IMR-90 (cell line): ENCODE measurements at regions not wholly inside any gene's neighbourhood (a gene's known extent, or its start where the extent isn't known, plus 50 kb on each side); places are given as distances from the start of the nearest gene placed in this dataset.

ENCODE experiments used
- ATAC-seq: fragments of 200-7000 bp; cut with Tn5 transposase; 2 replicates; pipeline ENCODE4 v1.9.1; 2020; ENCODE audit warnings: low read depth, mild to moderate bottlenecking, moderate library complexity
- BruUV-seq: library from RNA; stranded (reverse); fragments of 400-500 nt; replicated peaks from 2 replicates; lab custom pipeline; 2021; lab: Mats Ljungman, UMichigan
- CTCF ChIA-PET: fragments of 300-600 bp; formaldehyde crosslinking; extraction: SDS; loops from one replicate; lab custom pipeline; 2021; ENCODE audit warnings: antibody characterized with exemption; lab: Yijun Ruan, JAX
- POLR2A ChIA-PET: fragments of 300-600 bp; sonication (Branson Sonifier 250); formaldehyde crosslinking; loops from one replicate; lab custom pipeline; 2022; ENCODE audit warnings: antibody characterized with exemption; ENCODE audit not compliant: unreplicated experiment; lab: Charles Lee
- DNase-seq: peaks from one replicate; pipeline ENCODE4 v3.0.0; 2013
- H2AFZ ChIP-seq: replicated peaks from 2 replicates; pipeline ENCODE3; 2013; ENCODE audit warnings: low read length, mild to moderate bottlenecking; ENCODE audit not compliant: poor library complexity
- H2AK5ac ChIP-seq: 2 replicates; pipeline ENCODE4 v1.6.1; 2013; ENCODE audit warnings: low read depth, low read length, inconsistent platforms
- H2AK9ac ChIP-seq: replicated peaks from 2 replicates; pipeline ENCODE3; 2013; ENCODE audit warnings: mild to moderate bottlenecking, low read depth, low read length, moderate library complexity; ENCODE audit not compliant: poor library complexity
- H2BK120ac ChIP-seq: 2 replicates; pipeline ENCODE4 v1.6.1; 2013; ENCODE audit warnings: low read depth, low read length, inconsistent platforms
- H2BK15ac ChIP-seq: 3 replicates; pipeline ENCODE4 v1.6.1; 2013; ENCODE audit warnings: low read depth, low read length, inconsistent platforms
- H2BK20ac ChIP-seq: 2 replicates; pipeline ENCODE4 v1.6.1; 2013; ENCODE audit warnings: low read depth, mild to moderate bottlenecking, inconsistent platforms, low read length, moderate library complexity
- H2BK5ac ChIP-seq: 2 replicates; pipeline ENCODE4 v1.6.1; 2013; ENCODE audit warnings: mild to moderate bottlenecking, low read depth, low read length, inconsistent platforms; ENCODE audit not compliant: poor library complexity, severe bottlenecking
- H3K14ac ChIP-seq: replicated peaks from 2 replicates; pipeline ENCODE4 v1.6.1; 2013; ENCODE audit warnings: low read depth, low read length, inconsistent platforms
- H3K18ac ChIP-seq: 2 replicates; pipeline ENCODE4 v1.6.1; 2013; ENCODE audit warnings: low read depth, low read length, control low read depth
- H3K23ac ChIP-seq: 2 replicates; pipeline ENCODE4 v1.6.1; 2013; ENCODE audit warnings: low read depth, low read length, inconsistent platforms
- H3K27ac ChIP-seq: 2 replicates; pipeline ENCODE4 v1.5.1; 2013; ENCODE audit warnings: mild to moderate bottlenecking, control low read depth, low read length; ENCODE audit not compliant: insufficient read depth
- H3K27me3 ChIP-seq: 2 replicates; pipeline ENCODE4 v1.6.1; 2013; ENCODE audit warnings: low read length; ENCODE audit not compliant: control insufficient read depth, insufficient read depth
- H3K36me3 ChIP-seq: 2 replicates; pipeline ENCODE4 v1.6.1; 2013; ENCODE audit warnings: low read length, mixed read lengths; ENCODE audit not compliant: control insufficient read depth, insufficient read depth
- H3K4ac ChIP-seq: 2 replicates; pipeline ENCODE4 v1.6.1; 2013; ENCODE audit warnings: low read depth, low read length, inconsistent platforms
- H3K4me1 ChIP-seq: 2 replicates; pipeline ENCODE4 v1.6.1; 2013; ENCODE audit warnings: low read length, mixed read lengths; ENCODE audit not compliant: control insufficient read depth, insufficient read depth
- H3K4me2 ChIP-seq: 2 replicates; pipeline ENCODE4 v1.6.1; 2013; ENCODE audit warnings: low read depth, mild to moderate bottlenecking, control low read depth, low read length, moderate library complexity
- H3K4me3 ChIP-seq: 2 replicates; pipeline ENCODE4 v1.5.1; 2013; ENCODE audit warnings: low read depth, mild to moderate bottlenecking, control low read depth, low read length, moderate library complexity; ENCODE audit not compliant: insufficient read depth
- H3K56ac ChIP-seq: 2 replicates; pipeline ENCODE4 v1.6.1; 2013; ENCODE audit warnings: low read length, inconsistent platforms; ENCODE audit not compliant: insufficient read depth; ENCODE audit errors: extremely low read depth
- H3K79me1 ChIP-seq, 2 experiments: 2 replicates each; pipeline ENCODE4 v1.6.1; 2013; ENCODE audit warnings: low read length in 2 of 2, inconsistent platforms in 1 of 2, low read depth in 1 of 2
- H3K9ac ChIP-seq: 2 replicates; pipeline ENCODE4 v1.6.1; 2013; ENCODE audit warnings: low read depth, low read length, control low read depth
- H3K9me1 ChIP-seq: 2 replicates; pipeline ENCODE4 v1.6.1; 2013; ENCODE audit warnings: low read length, inconsistent platforms; ENCODE audit not compliant: insufficient read depth
- H3K9me3 ChIP-seq: 2 replicates; pipeline ENCODE4 v1.6.1; 2013; ENCODE audit warnings: low read length; ENCODE audit not compliant: control insufficient read depth, insufficient read depth
- H4K20me1 ChIP-seq: 2 replicates; pipeline ENCODE4 v1.6.1; 2013; ENCODE audit warnings: low read length, inconsistent platforms; ENCODE audit not compliant: insufficient read depth
- H4K5ac ChIP-seq: 2 replicates; pipeline ENCODE4 v1.6.1; 2013; ENCODE audit warnings: mild to moderate bottlenecking, low read depth, low read length, control low read depth
- H4K8ac ChIP-seq, 2 experiments: 2 replicates each; pipeline ENCODE4 v1.6.1; 2013; ENCODE audit warnings: low read depth in 2 of 2, low read length in 2 of 2, control low read depth in 1 of 2, inconsistent platforms in 1 of 2
- H4K91ac ChIP-seq: 2 replicates; pipeline ENCODE4 v1.6.1; 2013; ENCODE audit warnings: low read depth, low read length, inconsistent platforms; ENCODE audit not compliant: insufficient read depth
- BHLHE40 ChIP-seq: fragments of 150-350 bp; IDR thresholded peaks from 2 replicates; pipeline ENCODE4 v1.6.1; 2016; ENCODE audit warnings: mild to moderate bottlenecking, low read depth, low read length
- CEBPB ChIP-seq: IDR thresholded peaks from 2 replicates; pipeline ENCODE4 v1.6.1; 2012; ENCODE audit warnings: low read depth, low read length, improper control_type of control experiment
- CTCF ChIP-seq: conservative IDR thresholded peaks from 2 replicates; pipeline ENCODE4 v1.5.1; 2012; ENCODE audit warnings: mild to moderate bottlenecking, low read depth, low read length, improper control_type of control experiment
- NFE2L2 ChIP-seq: fragments of 150-350 bp; IDR thresholded peaks from 2 replicates; pipeline ENCODE4 v1.6.1; 2016; ENCODE audit warnings: low read depth, mild to moderate bottlenecking, low read length
- POLR2A ChIP-seq: IDR thresholded peaks from 2 replicates; pipeline ENCODE4 v1.6.1; 2012; ENCODE audit warnings: mild to moderate bottlenecking, low read depth, low read length
- RFX5 ChIP-seq: IDR thresholded peaks from 2 replicates; pipeline ENCODE4 v1.8.0; 2012; ENCODE audit warnings: low read depth, mild to moderate bottlenecking, low read length, moderate library complexity
- SMC3 ChIP-seq: fragments of 150-350 bp; IDR thresholded peaks from 2 replicates; pipeline ENCODE4 v1.6.1; 2016; ENCODE audit warnings: low read depth, mild to moderate bottlenecking, antibody characterized with exemption, low read length, moderate library complexity
- WGBS, 2 experiments: methylation state at CpG; one replicate each; pipeline versions ENCODE4 v1.1.5 to v1.1.7; 2013; ENCODE audit warnings: missing lambda C conversion rate in 2 of 2; ENCODE audit not compliant: insufficient read length in 1 of 2; ENCODE audit errors: extremely low coverage in 2 of 2; 5-methylcytosine and 5-hydroxymethylcytosine counted together
- dilution Hi-C: fragments of 300-500 bp; cut with HindIII; formaldehyde crosslinking; loops from one replicate; pipeline ENCODE4 v1.14.3; 2018; ENCODE audit warnings: low sequenced_read_pairs; ENCODE audit not compliant: unreplicated experiment
- in situ Hi-C: fragments of 300-500 bp; cut with MboI; formaldehyde crosslinking; loops from 3 replicates; pipeline ENCODE4 v1.14.3; 2019; ENCODE audit warnings: low sequenced_read_pairs, inconsistent platforms, mixed read lengths
- intact Hi-C: fragments of 100-400 bp; cut with micrococcal nuclease; formaldehyde crosslinking; loops from 2 replicates; pipeline ENCODE4 v1.10.0; 2022
- TF ChIP-seq, protein P1 (sequence below): fragments of 150-350 bp; IDR thresholded peaks from 2 replicates; pipeline ENCODE4 v1.6.1; 2016; ENCODE audit warnings: low read depth, mild to moderate bottlenecking, low read length, moderate library complexity, borderline replicate concordance

GRCh38 chr6:14689639-14690038 is 556.2 kb upstream of the JARID2 start:
- Histone ChIP-seq H3K56ac (no peak overlapping the region), H3K36me3 (no peaks in the 10 kb centered on the region), H3K9me3 (no peaks in the 10 kb centered on the region), H3K9ac (no peak overlapping the region), H4K5ac (no peak overlapping the region), H4K91ac (no peak overlapping the region), H3K4me3 (no peak overlapping the region), H3K27ac (no peak overlapping the region), H2AK5ac (no peak overlapping the region), H3K23ac (no peak overlapping the region), H2BK5ac (no peak overlapping the region), H3K14ac (no peak overlapping the region), H3K79me1 (no peaks in the 10 kb centered on the region), H4K20me1 (no peaks in the 10 kb centered on the region), H3K27me3 (no peaks in the 10 kb centered on the region), H3K4ac (no peak overlapping the region), H2BK15ac (no peak overlapping the region), H2BK120ac (no peak overlapping the region), H3K9me1 (no peaks in the 10 kb centered on the region), H4K8ac (no peak overlapping the region), H3K4me2 (no peak overlapping the region), H2AK9ac (no peak overlapping the region), H3K4me1 (no peaks in the 10 kb centered on the region), H2AFZ (no peak overlapping the region), H3K18ac (no peak overlapping the region), H2BK20ac (no peak overlapping the region)
- no peak for ATAC-seq
- CTCF ChIA-PET: no interaction called here
- in situ Hi-C loops (no loop called here), intact Hi-C loops (no loop called here), dilution Hi-C loops (no loop called here)
- POLR2A ChIA-PET: no interaction called here
- no peak for DNase-seq
- TF ChIP-seq POLR2A (no peak), RFX5 (no peak), SMC3 (no peak), NFE2L2 (no peak), CTCF (no peak), CEBPB (no peak), BHLHE40 (no peak)
- TF ChIP-seq, protein P1, sequence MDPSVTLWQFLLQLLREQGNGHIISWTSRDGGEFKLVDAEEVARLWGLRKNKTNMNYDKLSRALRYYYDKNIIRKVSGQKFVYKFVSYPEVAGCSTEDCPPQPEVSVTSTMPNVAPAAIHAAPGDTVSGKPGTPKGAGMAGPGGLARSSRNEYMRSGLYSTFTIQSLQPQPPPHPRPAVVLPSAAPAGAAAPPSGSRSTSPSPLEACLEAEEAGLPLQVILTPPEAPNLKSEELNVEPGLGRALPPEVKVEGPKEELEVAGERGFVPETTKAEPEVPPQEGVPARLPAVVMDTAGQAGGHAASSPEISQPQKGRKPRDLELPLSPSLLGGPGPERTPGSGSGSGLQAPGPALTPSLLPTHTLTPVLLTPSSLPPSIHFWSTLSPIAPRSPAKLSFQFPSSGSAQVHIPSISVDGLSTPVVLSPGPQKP: no peak
- no CpG with 5 or more reads among the region's 6 CpGs for WGBS, 2 experiments
- BruUV-seq: no TSS peak
